DMS 273 (cell line): ENCODE measurements at regions not wholly inside any gene's neighbourhood (a gene's known extent, or its start where the extent isn't known, plus 50 kb on each side); places are given as distances from the start of the nearest gene placed in this dataset.
A peak's percentile ranks its signal among the peaks of the same experiment; 100 is the strongest.

Source experiments
- DNase-seq: peaks from one replicate; lab custom pipeline; 2025; ENCODE audit not compliant: unreplicated experiment; lab: John Stamatoyannopoulos, UW

DNA sequence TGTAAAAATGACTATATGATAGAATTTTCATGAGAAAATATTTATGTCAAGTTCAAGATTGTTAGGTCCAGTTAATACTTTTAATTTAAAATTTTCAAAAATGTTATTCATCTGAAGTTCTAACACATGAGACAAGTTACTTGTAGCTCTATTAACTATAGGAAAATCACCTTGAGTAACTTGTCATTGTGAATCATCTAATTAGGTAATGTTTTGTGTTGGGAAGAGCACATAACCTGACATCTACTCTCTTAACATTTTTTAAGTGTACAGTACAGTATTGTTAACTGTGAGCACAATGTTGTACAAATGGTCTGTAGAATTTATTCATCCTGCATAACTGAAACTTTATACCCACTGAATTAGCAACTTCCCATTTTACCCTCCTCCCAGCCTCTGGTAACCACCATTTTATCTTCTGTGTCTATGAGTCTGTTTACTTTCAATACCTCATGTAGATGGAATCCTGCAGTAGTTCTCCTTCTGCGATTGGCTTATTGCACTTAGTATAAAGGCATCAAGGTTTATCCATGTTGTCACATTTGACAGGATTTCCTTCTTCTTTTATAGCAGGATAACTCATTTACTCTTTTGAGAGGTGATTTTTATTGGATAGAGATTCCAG, 54.6 kb downstream of the ARL4A start:
- DNase-seq: no peak

DNA sequence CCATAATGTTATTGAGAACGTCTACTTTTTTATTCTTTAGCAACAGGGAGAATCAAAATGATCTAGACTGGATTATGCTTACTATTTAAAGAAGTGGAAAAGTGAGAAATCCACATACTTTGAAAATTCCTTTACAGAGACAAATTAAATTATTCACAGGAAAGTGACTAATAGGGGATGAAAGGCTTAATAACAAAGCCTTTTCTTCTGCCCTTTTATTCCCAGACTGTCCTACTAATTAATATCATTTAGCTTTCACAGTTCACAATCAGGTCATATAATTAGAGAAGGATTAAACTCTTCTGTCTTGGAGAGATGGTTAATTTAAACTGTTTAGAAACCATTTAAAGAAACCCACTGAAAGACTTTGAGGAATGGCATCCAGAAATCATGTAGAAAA, 58.8 kb downstream of the ARL4A start:
- DNase-seq: no peak

DNA sequence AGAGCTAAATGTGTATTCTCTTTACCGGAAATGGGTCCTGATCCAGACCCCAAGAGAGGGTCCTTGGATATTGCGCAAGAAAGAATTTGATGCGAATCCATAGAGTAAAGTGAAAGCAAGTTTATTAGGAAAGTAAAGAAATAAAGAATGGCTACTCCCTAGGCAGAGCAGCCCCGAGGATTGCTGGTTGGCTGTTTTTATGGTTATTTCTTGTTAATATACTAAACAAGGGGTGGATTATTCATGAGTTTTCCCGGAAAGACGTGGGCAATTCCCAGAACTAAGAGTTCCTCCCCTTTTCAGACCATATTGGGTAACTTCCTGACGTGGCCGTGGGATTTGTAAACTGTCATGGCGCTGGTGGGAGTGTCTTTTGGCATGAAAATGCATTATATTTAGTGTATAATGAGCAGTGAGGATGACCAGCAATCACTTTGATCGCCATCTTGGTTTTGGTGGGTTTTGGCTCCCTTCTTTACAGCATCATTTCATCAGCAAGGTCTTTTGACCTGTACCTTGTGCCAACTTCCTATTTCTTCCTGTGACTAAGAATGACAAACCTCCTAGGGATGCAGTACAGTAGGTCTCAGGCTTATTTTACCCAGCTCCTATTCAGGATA, 60.4 kb downstream of the ARL4A start:
- DNase-seq: no peak

DNA sequence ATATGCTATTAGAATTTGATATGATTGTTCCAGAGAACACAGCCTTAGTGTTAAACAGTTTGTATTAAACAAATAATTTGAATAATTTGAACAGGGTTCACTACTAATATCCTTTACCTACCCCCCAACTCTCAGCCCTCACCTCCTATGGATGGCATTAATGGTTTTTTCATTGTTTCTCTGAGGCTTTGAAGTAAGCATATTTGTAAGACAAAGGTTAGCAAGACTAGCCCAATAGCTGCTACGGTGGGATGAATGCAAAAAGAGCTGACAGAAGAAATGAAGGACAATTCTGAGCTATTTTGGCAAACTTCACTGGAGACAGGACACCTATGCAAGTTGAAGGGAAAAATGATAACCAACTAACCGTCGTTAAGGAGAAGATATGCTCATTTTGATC, 61.6 kb downstream of the ARL4A start:
- no peak for DNase-seq

DNA sequence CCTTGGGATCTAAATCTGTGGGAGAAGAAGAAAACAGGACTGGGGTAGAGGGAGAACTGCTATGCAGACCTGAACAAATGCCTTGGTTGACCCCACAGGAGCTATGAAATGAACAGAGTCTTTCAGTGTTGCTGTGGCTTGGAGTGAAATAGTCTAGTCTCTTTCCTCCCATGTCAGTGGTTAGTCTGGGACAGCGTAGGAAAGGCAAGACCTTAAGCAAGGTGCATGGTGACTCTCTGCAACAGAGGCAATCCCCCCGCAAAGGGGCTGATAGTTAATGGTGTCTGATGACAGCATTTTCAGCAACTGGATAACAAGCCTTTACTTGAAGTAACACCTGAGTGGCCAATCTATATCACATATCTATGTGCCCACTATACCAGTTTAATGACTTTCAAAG, 62.3 kb downstream of the ARL4A start:
- no peak for DNase-seq

DNA sequence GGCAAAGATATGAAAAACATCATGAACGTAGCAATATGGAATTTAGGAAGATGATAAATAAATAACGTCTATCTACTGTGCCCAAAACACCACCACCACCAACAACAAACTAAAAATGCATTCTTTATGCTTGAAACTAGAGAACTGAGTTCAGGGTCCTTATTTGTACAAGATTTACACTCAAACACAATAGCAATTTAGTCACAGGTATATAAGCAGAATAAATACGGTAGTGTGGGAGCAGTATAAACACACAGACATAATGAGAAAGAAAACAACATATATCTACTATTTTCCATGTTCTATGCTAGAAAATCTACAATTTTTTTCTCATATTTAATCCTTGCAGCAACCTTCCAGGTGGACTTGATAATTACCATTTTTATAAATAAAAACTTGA, 64.3 kb downstream of the ARL4A start:
- no peak for DNase-seq

DNA sequence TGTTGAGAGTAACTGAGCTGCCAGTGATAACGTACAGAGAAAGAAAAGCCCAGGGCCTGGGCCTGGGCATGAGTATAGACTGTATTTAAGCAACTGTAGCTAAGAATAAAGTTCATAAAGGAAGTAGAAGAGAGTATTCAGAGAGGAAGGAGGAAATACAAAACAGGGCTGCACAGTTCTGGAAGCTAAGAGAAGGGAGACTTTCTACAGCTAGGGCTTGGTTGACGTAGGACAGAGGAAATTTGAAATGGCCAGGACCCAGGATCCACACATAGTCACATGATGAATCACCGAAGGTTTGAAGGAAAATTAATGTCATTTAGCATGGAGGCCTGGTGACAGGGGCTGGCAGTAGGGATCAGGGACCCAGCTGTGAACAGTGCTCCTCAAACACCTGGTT, 66.7 kb downstream of the ARL4A start:
- no peak for DNase-seq

DNA sequence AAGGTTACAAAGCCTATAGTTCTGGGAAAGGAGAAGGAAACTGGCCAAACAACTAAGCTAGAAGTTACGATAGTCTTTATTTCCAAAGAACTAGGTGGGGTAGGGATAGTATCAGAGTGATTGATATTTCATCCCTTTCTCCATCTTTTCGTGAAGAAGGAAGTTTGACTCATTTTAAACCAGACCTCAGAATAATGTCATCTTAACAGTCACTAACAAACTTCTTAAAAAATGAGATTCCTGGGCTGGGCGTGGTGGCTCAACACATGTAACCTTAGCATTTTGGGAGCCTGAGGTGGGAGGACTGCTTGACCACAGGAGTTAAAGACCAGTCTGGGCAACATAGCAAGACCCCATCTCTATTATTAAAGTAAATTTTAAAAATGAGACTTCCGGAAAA, 69.4 kb downstream of the ARL4A start:
- DNase-seq: no peak

DNA sequence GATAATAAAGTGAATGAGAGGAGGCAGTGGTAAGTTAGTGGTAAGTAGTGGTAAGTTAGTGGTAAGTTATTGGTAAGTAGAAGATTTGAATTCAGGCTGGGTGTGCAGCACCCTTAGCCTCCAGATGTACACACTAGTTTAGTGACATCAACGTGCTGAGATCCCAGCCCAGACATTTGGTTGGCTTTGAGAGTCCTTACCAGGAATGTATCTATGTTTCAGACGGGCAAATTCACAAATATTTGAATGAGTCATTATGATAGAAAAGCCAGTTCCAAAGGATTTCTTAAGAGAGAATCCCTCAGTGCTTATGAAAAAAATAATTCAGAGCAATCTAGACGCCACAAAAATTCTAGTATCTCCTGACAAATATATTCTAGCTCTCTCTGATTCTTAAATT, 70.0 kb downstream of the ARL4A start:
- DNase-seq: no peak

DNA sequence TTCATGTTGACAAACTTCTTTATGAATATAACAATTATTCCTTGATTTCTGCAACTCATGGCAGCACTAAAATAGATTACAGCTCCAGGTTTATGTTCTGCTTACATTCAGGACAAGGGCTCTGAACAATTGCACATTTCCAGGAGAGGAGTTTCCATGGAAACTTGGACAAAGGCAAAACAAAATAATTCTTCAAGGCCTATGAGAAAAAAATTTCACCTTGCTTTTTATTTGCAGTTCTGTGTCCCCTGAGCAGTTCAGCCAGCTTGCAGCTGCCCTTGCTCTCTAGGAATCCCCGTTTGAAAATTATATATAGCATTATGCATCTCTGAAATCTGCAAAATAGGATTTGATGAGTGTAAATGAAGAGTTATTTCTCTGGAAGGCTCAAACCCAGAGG, 71.7 kb downstream of the ARL4A start:
- no peak for DNase-seq

DNA sequence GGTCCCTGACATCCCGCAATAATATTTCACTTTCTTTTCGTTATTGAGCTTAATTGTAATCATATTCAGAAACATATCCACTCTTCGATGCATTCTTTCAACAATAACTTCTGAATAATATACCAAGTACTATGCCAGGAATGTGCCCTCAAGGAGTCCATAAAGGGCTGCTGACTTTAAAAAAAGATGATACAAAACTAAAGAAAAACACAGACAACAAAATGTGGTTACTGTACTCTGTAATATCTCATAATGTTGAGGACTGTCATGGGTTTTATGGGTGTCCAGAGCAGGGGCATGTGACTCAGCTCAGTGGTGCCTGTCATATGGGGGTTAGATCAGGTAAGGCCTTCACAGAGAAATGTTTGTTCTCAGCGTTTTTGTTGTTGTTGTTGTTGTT, 73.7 kb downstream of the ARL4A start:
- no peak for DNase-seq

DNA sequence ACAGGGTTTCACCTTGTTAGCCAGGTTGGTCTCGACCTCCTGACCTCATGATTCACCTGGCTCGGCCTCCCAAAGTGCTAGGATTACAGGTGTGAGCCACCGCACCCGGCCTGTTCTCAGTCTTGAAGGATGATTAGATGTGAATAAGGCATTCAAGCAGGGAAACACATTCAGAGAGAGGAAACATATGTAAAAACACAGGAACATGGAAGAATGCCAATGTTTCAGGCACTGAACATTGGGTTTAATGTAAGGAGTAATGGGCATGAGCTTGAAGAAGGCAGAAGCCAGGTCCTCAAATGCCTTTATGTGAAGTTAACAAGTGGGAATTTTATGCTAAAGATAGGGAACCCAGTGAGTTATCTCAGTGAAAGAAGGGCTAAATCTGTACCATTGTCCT, 74.3 kb downstream of the ARL4A start:
- no peak for DNase-seq

DNA sequence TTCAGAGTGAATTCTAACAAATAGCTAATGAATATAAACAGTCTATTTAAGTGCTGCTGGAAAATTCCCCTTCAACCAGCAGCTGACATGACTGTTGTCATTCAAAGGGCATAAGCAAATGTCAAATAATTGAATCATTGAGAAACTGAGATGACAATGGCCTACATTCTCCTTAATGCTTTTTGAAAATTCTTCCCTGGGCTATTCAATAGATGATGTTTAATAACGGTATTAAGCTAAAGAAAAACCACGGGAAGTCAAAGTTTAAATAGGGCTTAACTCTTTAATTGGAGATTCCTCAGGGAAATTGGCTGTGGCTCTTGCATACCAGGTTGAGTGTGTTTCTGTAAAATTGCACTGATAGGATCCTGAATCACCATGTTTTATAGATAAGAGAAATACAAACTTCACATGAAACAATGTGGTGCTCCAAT, 77.0 kb downstream of the ARL4A start:
- no peak for DNase-seq

DNA sequence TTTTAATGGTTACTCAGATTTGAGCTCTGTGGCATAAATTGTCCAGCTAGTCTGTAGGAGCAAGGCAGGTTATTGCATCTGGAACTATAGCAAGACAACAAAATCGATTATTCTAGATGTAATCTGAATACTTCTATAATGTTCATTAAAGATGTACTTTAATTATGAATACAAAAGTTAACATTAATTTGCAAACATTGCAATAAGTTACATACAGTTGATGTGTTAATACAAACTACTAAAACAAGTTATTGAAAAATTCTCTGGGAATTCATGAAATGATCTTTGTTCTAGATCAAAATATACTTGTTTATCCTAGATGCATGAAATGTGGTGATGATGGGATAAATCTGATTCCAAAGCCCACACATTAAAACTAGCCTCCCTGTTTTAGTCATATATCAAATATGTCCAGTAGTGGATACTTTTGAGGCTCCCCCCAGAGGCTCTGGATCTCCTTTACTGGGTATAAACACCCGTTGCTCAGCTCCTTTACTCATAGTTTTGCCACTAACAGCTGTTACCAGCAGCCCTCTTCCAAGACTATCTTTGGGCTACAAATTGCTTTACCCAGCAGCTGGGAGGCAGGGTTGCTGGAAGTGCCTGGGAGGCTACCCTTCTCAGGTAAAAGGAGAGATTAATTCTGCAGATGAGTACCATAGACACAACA, 78.1 kb downstream of the ARL4A start:
- DNase-seq: peak; percentile 43

DNA sequence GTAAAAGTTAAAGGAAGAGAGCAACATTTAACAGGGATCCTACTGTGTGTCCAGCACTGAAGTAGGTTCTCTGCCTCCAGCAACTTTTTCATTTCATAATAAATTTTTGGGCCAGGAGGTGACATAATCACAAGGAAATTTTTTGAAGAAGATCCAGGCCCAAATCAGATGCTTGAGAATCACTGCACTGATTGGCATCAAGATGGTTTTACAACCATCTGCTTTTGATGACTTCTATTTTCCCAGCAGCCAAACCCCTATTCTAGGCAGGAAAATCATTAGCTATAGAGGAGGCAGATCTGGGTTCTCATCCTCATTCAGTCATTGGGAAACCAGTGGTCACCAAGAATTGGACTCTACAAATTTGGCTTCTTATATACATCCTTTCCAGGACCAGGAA, 79.0 kb downstream of the ARL4A start:
- no peak for DNase-seq

DNA sequence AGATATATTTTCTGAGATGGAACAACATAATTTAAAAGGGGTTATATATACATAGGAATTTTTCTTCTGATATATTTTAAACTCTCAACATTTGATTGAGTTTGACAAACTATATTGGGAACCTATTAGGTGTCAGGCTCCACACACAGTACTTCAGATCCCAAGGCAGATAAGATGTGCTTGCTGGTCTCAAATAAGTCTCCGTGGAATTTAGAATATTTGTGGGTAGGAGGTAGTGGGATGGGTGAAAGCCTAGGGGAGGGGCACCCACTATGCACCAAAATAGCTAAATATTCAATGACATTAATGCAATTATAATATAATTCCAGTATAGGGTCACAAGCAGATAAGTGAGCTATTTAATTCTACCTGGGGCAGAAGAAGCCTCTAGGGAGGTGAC, 81.5 kb downstream of the ARL4A start:
- DNase-seq: no peak

DNA sequence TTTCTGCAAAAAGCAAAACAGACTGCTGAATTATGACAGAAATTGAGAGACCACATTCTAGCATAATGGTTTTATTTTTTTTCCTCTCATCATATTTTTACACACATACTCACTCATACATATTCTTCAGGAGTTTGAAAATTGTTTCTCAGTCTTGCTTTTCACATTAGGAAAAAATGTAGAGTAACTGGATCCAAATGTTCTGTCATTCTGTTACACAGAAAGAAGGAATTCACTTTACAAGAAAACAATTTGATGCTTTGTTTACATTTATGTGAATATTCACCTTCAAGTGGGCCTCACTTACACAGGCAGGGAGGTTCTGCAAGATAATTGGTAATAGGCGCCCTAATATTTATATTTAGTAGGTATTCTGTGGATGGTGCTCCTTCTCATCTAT, 82.0 kb downstream of the ARL4A start:
- no peak for DNase-seq

DNA sequence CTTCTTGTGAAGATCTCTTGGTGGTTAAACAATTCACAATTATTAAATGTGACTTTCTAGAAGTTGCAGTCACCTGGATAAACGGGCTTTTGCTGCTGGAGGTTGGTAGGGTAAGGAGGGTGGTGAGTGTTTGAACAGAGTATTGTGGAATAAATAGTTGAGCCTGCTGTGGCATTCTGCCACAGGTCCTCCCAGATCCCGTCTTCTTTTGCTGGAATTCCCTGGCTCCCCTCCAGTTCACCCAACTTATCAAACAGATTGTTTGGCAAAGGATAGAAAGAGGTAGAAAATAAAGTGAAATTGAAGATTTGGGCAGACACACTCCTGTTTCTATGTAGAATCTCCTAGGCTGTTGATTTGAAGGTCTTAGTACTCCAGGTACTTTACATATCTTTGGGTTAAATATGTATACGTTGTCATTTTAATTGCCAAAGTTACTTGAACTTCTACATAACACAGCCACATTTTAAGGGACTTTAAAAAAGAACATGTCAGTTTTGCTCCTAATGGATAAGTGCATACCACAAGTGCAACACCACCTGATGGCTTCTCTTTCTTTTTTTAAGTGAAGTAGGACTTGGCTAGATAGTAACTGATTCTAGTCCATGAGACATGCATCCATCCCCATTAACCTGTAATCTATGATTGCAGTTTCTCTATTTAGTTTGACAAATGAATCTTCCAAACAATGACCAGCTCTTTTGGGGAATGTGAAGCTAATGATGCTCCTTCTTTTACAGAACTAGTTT, 83.0 kb downstream of the ARL4A start:
- DNase-seq: peak; percentile 72

DNA sequence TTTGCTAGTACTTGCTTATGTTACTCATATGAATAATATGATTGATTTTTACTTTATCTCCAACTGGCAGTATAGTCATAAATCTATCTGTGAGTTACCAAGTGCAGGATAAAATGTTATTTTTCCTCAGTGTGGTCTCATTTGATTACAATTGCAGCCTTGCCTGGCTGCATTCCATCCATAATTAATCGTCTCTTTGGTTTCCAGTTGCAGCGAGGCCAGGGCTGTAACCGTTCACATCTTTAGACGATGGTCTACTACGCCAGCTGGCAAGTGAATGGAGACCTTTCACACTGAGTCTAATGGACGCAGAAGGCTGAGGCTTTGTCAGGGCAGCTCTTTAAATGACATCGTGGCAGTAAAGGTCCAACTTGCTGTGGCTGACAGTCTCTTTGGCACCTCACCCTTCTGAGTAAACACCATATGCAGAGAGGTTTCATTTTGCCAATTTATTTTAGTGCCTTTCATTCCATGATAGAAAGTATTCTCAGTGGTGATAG, 84.0 kb downstream of the ARL4A start:
- DNase-seq: peak; percentile 93

DNA sequence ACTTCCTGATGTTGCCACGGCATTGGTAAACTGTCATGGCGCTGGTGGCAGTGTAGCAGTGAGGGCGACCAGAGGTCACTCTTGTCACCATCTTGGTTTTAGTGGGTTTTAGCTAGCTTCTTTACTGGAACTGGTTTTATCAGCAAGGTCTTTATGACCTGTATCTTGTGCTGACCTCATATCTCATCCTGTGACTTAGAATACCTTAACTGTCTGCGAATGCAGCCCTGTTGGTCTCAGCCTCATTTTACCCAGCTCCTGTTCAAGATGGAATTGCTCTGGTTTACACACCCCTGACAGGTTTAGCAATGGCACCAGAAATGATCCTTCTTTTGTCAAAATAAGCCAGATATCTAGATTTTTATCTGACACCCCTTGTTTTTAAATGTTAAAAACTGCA, 85.3 kb downstream of the ARL4A start:
- DNase-seq: no peak

DNA sequence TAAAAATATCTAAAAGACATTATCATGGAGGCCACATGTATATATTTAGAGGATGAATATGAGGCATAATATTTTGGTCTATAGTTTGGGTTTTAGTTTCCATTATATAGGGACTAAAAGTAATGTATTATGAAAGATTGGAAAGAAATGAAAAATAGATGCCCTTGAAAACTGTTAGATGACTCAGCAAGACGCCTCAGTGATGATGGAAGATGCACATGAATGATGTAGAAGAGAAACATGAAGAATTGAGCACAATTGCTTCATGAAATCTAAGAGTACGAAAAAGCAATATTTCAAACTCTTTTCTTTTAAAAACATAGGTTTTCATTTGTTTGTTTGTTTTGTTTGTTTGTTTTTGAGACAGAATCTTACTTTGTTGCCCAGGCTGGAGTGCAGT, 89.8 kb downstream of the ARL4A start:
- DNase-seq: no peak

DNA sequence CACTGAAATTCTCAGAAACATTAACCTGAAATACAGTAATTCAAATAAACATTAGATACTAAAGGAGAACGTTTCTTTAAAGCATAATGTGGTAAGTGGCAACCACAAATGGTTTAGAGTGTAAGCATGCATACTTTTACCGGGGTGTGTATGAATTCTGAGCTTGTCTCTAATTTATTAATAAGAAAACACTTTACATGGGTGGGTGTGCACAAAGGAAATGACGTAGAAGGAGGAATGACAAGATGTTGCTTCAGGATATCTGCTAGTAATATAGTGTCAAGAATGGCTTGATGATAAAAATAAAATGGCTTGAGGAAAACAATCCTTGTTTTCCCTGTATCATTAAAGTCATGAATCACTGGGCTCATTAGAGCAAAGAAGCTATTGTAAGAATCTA, 92.5 kb downstream of the ARL4A start:
- no peak for DNase-seq
